CD14-positive monocyte (primary cell): ENCODE measurements at regions not wholly inside any gene's neighbourhood (a gene's known extent, or its start where the extent isn't known, plus 50 kb on each side); places are given as distances from the start of the nearest gene placed in this dataset.

Experiments used
- DNase-seq, 3 donors: peaks; one replicate each; pipeline ENCODE4 v3.0.0-alpha.2; 2011 to 2022
- H2AFZ ChIP-seq: 2 replicates; pipeline ENCODE4 v1.6.0; 2012; ENCODE audit warnings: mild to moderate bottlenecking, low read depth, low read length, inconsistent platforms; ENCODE audit not compliant: insufficient read depth, poor library complexity, severe bottlenecking
- H3K27ac ChIP-seq, 2 donors: 1 replicate in 1 of 2; 2 replicates in 1 of 2; pipeline ENCODE4 v1.5.1; 2012 to 2013; ENCODE audit warnings: low read length in 2 of 2, control low read depth in 1 of 2, inconsistent platforms in 1 of 2, low read depth in 1 of 2, mild to moderate bottlenecking in 1 of 2
- H3K27me3 ChIP-seq, 2 donors: one replicate each; pipeline versions ENCODE4 v1.6.0 to v1.6.1; 2011 to 2013; ENCODE audit warnings: low read length in 2 of 2; ENCODE audit not compliant: control insufficient read depth in 2 of 2, insufficient read depth in 2 of 2
- H3K36me3 ChIP-seq, 2 donors: replicated peaks in 1 of 2; 1 replicate in 1 of 2; 2 replicates in 1 of 2; pipeline versions ENCODE4 v1.5.1 to v1.6.1; 2012 to 2013; ENCODE audit warnings: low read length in 2 of 2, control low read depth in 1 of 2, inconsistent platforms in 1 of 2, mild to moderate bottlenecking in 1 of 2; ENCODE audit not compliant: insufficient read depth in 2 of 2, control insufficient read depth in 1 of 2
- H3K4me1 ChIP-seq, 2 donors: 1 replicate in 1 of 2; 2 replicates in 1 of 2; pipeline versions ENCODE4 v1.5.1 to v1.6.1; 2012 to 2013; ENCODE audit warnings: low read length in 2 of 2, control low read depth in 1 of 2, inconsistent platforms in 1 of 2, mild to moderate bottlenecking in 1 of 2, moderate library complexity in 1 of 2; ENCODE audit not compliant: insufficient read depth in 2 of 2, control insufficient read depth in 1 of 2
- H3K4me2 ChIP-seq: replicated peaks from 2 replicates; pipeline ENCODE3; 2012; ENCODE audit warnings: low read length, moderate library complexity, mild to moderate bottlenecking; ENCODE audit not compliant: poor library complexity, severe bottlenecking; ENCODE audit errors: extremely low read depth
- H3K4me3 ChIP-seq, 3 experiments: fragments of 200-600 bp in 1 of 3; sonication (generic) in 1 of 3; replicated peaks in 1 of 3; 1 replicate in 2 of 3; 2 replicates in 1 of 3; pipeline ENCODE4 v1.5.1; 2011 to 2013; ENCODE audit warnings: low read length in 3 of 3, mild to moderate bottlenecking in 3 of 3, control low read depth in 2 of 3, low read depth in 2 of 3, inconsistent platforms in 1 of 3, moderate library complexity in 1 of 3
- H3K79me2 ChIP-seq: 2 replicates; pipeline ENCODE4 v1.6.0; 2012; ENCODE audit warnings: mild to moderate bottlenecking, control low read depth, inconsistent platforms, low read length, moderate library complexity; ENCODE audit not compliant: insufficient read depth
- H3K9ac ChIP-seq: 2 replicates; pipeline ENCODE4 v1.6.0; 2017; ENCODE audit warnings: low read length, mild to moderate bottlenecking; ENCODE audit not compliant: insufficient read depth, poor library complexity, severe bottlenecking
- H3K9me3 ChIP-seq, 2 donors: replicated peaks in 1 of 2; 1 replicate in 1 of 2; 2 replicates in 1 of 2; pipeline versions ENCODE4 v1.5.1 to v1.6.1; 2012 to 2013; ENCODE audit warnings: low read length in 2 of 2, control low read depth in 1 of 2; ENCODE audit not compliant: control insufficient read depth in 1 of 2, insufficient read depth in 1 of 2
- H4K20me1 ChIP-seq: 2 replicates; pipeline ENCODE4 v1.6.0; 2012; ENCODE audit warnings: mild to moderate bottlenecking, low read length, control low read depth, moderate library complexity; ENCODE audit not compliant: insufficient read depth
- H3K27ac Mint-ChIP-seq, 7 donors: one replicate each; pipeline ENCODE4 v1.8.0; 2020; ENCODE audit warnings: mild to moderate bottlenecking in 7 of 7, mixed read lengths in 7 of 7, moderate library complexity in 6 of 7, inconsistent platforms in 2 of 7
- H3K27me3 Mint-ChIP-seq, 3 donors: one replicate each; pipeline ENCODE4 v1.8.0; 2021 to 2022; ENCODE audit warnings: low read depth in 3 of 3, mild to moderate bottlenecking in 3 of 3, mixed read lengths in 3 of 3, moderate library complexity in 3 of 3, inconsistent platforms in 1 of 3
- H3K36me3 Mint-ChIP-seq, 2 donors: one replicate each; pipeline ENCODE4 v1.8.0; 2020; ENCODE audit warnings: mixed read lengths in 2 of 2, inconsistent platforms in 1 of 2, mild to moderate bottlenecking in 1 of 2
- H3K4me1 Mint-ChIP-seq: one replicate; pipeline ENCODE4 v1.8.0; 2020; ENCODE audit warnings: mild to moderate bottlenecking, mixed read lengths
- H3K4me3 Mint-ChIP-seq, 2 donors: one replicate each; pipeline ENCODE4 v1.8.0; 2020; ENCODE audit warnings: mild to moderate bottlenecking in 2 of 2, mixed read lengths in 2 of 2, moderate library complexity in 1 of 2
- H3K9me3 Mint-ChIP-seq, 7 donors: one replicate each; pipeline ENCODE4 v1.8.0; 2020 to 2022; ENCODE audit warnings: mixed read lengths in 7 of 7, mild to moderate bottlenecking in 6 of 7, moderate library complexity in 6 of 7, inconsistent platforms in 2 of 7
- CTCF ChIP-seq: fragments of 200-600 bp; IDR thresholded peaks from one replicate; pipeline ENCODE4 v1.8.0; 2022; ENCODE audit warnings: antibody characterized with exemption, mild to moderate bottlenecking
- WGBS: methylation state at CpG from one replicate; pipeline ENCODE4 v1.1.5; 2013; ENCODE audit warnings: missing lambda C conversion rate; ENCODE audit not compliant: insufficient coverage; 5-methylcytosine and 5-hydroxymethylcytosine counted together
- intact Hi-C, 2 donors: fragments of 100-400 bp; cut with micrococcal nuclease; formaldehyde crosslinking; loops; one replicate each; pipeline versions ENCODE4 v1.15.0 to v1.15.1; 2023

GRCh38 chr15:94875550-94875949 is 644.2 kb downstream of the MCTP2 start:
- H3K27ac ChIP-seq, result no peak overlapping the region
- H2AFZ ChIP-seq, result no peak overlapping the region
- no peak overlapping the region for H3K9ac ChIP-seq
- H4K20me1 ChIP-seq, result no peaks in the 10 kb centered on the region
- intact Hi-C loops, result no loop called here
- no peaks in the 10 kb centered on the region for H3K4me1 ChIP-seq
- no peaks in the 10 kb centered on the region for H3K27me3 Mint-ChIP-seq
- H3K9me3 Mint-ChIP-seq, result peaks cover 2 to 11% (median 5%) of the 10 kb centered on the region in 7 donors
- H3K9me3 ChIP-seq, result peaks cover 11 to 13% of the 10 kb centered on the region in 2 donors
- no peaks in the 10 kb centered on the region for H3K36me3 ChIP-seq
- no peaks in the 10 kb centered on the region for H3K27me3 ChIP-seq
- DNase-seq, result no peak
- H3K36me3 Mint-ChIP-seq, result no peaks in the 10 kb centered on the region
- H3K4me2 ChIP-seq, result no peak overlapping the region
- no peaks in the 10 kb centered on the region for H3K4me1 Mint-ChIP-seq
- no peaks in the 10 kb centered on the region for H3K79me2 ChIP-seq
- H3K4me3 ChIP-seq, result no peak overlapping the region
- WGBS, result no CpG with 5 or more reads among the region's 2 CpGs
- no peak for TF ChIP-seq CTCF
- no peak overlapping the region for H3K27ac Mint-ChIP-seq
- no peak overlapping the region for H3K4me3 Mint-ChIP-seq

- TF ChIP-seq CTCF, result no peak
- no peaks in the 10 kb centered on the region for H3K27me3 ChIP-seq
- no peaks in the 10 kb centered on the region for H3K36me3 Mint-ChIP-seq
- no peaks in the 10 kb centered on the region for H3K79me2 ChIP-seq
- H3K9me3 ChIP-seq, result peaks cover 15 to 31% of the 10 kb centered on the region in 2 donors
- no peak for DNase-seq
- no peak overlapping the region for H3K9ac ChIP-seq
- 86% methylated on average over 1 of the region's 2 CpGs for WGBS
- no peaks in the 10 kb centered on the region for H4K20me1 ChIP-seq
- no peaks in the 10 kb centered on the region for H3K36me3 ChIP-seq
- intact Hi-C loops, result no loop called here
- H3K27me3 Mint-ChIP-seq, result no peaks in the 10 kb centered on the region
- no peak overlapping the region for H2AFZ ChIP-seq
- H3K4me3 Mint-ChIP-seq, result no peak overlapping the region
- H3K4me2 ChIP-seq, result no peak overlapping the region
- H3K9me3 Mint-ChIP-seq, result peaks cover 2 to 15% (median 9%) of the 10 kb centered on the region in 7 donors
- no peak overlapping the region for H3K27ac Mint-ChIP-seq
- no peaks in the 10 kb centered on the region for H3K4me1 ChIP-seq
- no peaks in the 10 kb centered on the region for H3K4me1 Mint-ChIP-seq
- H3K27ac ChIP-seq, result no peak overlapping the region
- H3K4me3 ChIP-seq, result no peak overlapping the region
These were observed 646.5 kb downstream of the MCTP2 start for GRCh38 chr15:94877833-94878232.
